ENCODE measurements at regions not wholly inside any gene's neighbourhood (a gene's known extent, or its start where the extent isn't known, plus 50 kb on each side); places are given as distances from the start of the nearest gene placed in this dataset.

GRCh38 chr3:177824190-177824786 is 627.0 kb upstream of the TBL1XR1 start:
- intact Hi-C loops (cut with micrococcal nuclease) = no loop called here

GRCh38 chr3:177824841-177825240 is 627.6 kb upstream of the TBL1XR1 start:
- intact Hi-C loops (cut with micrococcal nuclease) = no loop called here

- intact Hi-C loops (cut with micrococcal nuclease) = no loop called here
Measured at GRCh38 chr3:177826253-177826652, 629.0 kb upstream of the TBL1XR1 start.

- intact Hi-C loops (cut with micrococcal nuclease) = no loop called here
Measured at GRCh38 chr3:177827511-177828207, 630.4 kb upstream of the TBL1XR1 start.

- intact Hi-C loops (cut with micrococcal nuclease) = no loop called here
Measured at GRCh38 chr3:177828208-177828565, 630.9 kb upstream of the TBL1XR1 start.

GRCh38 chr3:177830411-177830849 is 633.1 kb upstream of the TBL1XR1 start:
- intact Hi-C loops (cut with micrococcal nuclease) = no loop called here

- intact Hi-C loops (cut with micrococcal nuclease) = no loop called here
Measured at GRCh38 chr3:177831361-177831760, 634.1 kb upstream of the TBL1XR1 start.

GRCh38 chr3:177832880-177833279 is 635.6 kb upstream of the TBL1XR1 start:
- intact Hi-C loops (cut with micrococcal nuclease) = no loop called here

GRCh38 chr3:177833332-177833731 is 636.0 kb upstream of the TBL1XR1 start:
- intact Hi-C loops (cut with micrococcal nuclease) = no loop called here

- intact Hi-C loops (cut with micrococcal nuclease) = no loop called here
Measured at GRCh38 chr3:177835008-177835407, 637.7 kb upstream of the TBL1XR1 start.

GRCh38 chr3:177835917-177836316 is 638.6 kb upstream of the TBL1XR1 start:
- intact Hi-C loops (cut with micrococcal nuclease) = no loop called here

GRCh38 chr3:177836671-177837070 is 639.4 kb upstream of the TBL1XR1 start:
- intact Hi-C loops (cut with micrococcal nuclease) = no loop called here

- intact Hi-C loops (cut with micrococcal nuclease) = no loop called here
Measured at GRCh38 chr3:177837951-177838655, 640.8 kb upstream of the TBL1XR1 start.

- intact Hi-C loops (cut with micrococcal nuclease) = no loop called here
Measured at GRCh38 chr3:177838766-177839350, 641.6 kb upstream of the TBL1XR1 start.

GRCh38 chr3:177842302-177842701 is 645.0 kb upstream of the TBL1XR1 start:
- intact Hi-C loops (cut with micrococcal nuclease) = no loop called here

- intact Hi-C loops (cut with micrococcal nuclease) = no loop called here
Measured at GRCh38 chr3:177842743-177843734, 645.8 kb upstream of the TBL1XR1 start.

GRCh38 chr3:177852001-177852807 is 654.9 kb upstream of the TBL1XR1 start:
- intact Hi-C loops (cut with micrococcal nuclease) = no loop called here

- intact Hi-C loops (cut with micrococcal nuclease) = no loop called here
Measured at GRCh38 chr3:177855021-177855420, 657.7 kb upstream of the TBL1XR1 start.

GRCh38 chr3:177860184-177860583 is 662.9 kb upstream of the TBL1XR1 start:
- intact Hi-C loops (cut with micrococcal nuclease) = no loop called here

- intact Hi-C loops (cut with micrococcal nuclease) = no loop called here
Measured at GRCh38 chr3:177862962-177863491, 665.7 kb upstream of the TBL1XR1 start.
